HepG2 (cell line): ENCODE measurements at regions not wholly inside any gene's neighbourhood (a gene's known extent, or its start where the extent isn't known, plus 50 kb on each side); places are given as distances from the start of the nearest gene placed in this dataset.

ENCODE experiments used
- ATAC-seq: fragments of 200-7000 bp; cut with Tn5 transposase; 3 replicates; pipeline ENCODE4 v1.9.1; 2020; ENCODE audit warnings: mild to moderate bottlenecking, moderate library complexity
- BruUV-seq: library from RNA; stranded (reverse); fragments of 400-500 nt; replicated peaks from 2 replicates; lab custom pipeline; 2021; lab: Mats Ljungman, UMichigan
- CTCF ChIA-PET: fragments of 300-600 bp; formaldehyde crosslinking; extraction: SDS; loops from one replicate; lab custom pipeline; 2021; ENCODE audit warnings: low total read pairs, inconsistent platforms, low intra/inter-chr PET ratio; lab: Yijun Ruan, JAX
- POLR2A ChIA-PET: fragments of 350-600 bp; sonication (Branson Sonifier 250); formaldehyde crosslinking; loops from one replicate; lab custom pipeline; 2020; ENCODE audit warnings: antibody characterized with exemption, inconsistent platforms; lab: Yijun Ruan, JAX
- DNase-seq: peaks from one replicate; pipeline ENCODE4 v3.0.0-alpha.2; 2015; ENCODE audit warnings: low spot score
- FAIRE-seq: peaks from 3 replicates; lab custom pipeline; 2011; peaks lifted over from hg19 to GRCh38; lab: Jason Lieb, UNC
- H2AFZ ChIP-seq: one replicate; pipeline ENCODE4 v1.6.1; 2011; ENCODE audit warnings: low read length, inconsistent platforms
- H3K27ac ChIP-seq: fragments of 300-600 bp; 3 replicates; pipeline ENCODE4 v1.8.0; 2011; ENCODE audit warnings: mixed run types, mild to moderate bottlenecking, mixed read lengths, low read length, inconsistent platforms; ENCODE audit not compliant: insufficient read depth; ENCODE audit errors: extremely low read length
- H3K27me3 ChIP-seq, 2 experiments: fragments of 200-600 bp in 1 of 2; 2 replicates in 1 of 2; 3 replicates in 1 of 2; pipeline versions ENCODE4 v1.6.0 to v1.8.0; 2011; ENCODE audit warnings: low read length in 2 of 2, mild to moderate bottlenecking in 2 of 2, moderate library complexity in 2 of 2, inconsistent platforms in 1 of 2; ENCODE audit not compliant: insufficient read depth in 2 of 2, control insufficient read depth in 1 of 2
- H3K36me3 ChIP-seq, 2 experiments: fragments of 200-600 bp in 1 of 2; replicated peaks in 1 of 2; 2 replicates in 1 of 2; 3 replicates in 1 of 2; pipeline versions ENCODE4 v1.5.1 to v1.8.0; 2011; ENCODE audit warnings: low read length in 2 of 2, inconsistent platforms in 1 of 2; ENCODE audit not compliant: insufficient read depth in 2 of 2, control insufficient read depth in 1 of 2
- H3K4me1 ChIP-seq: 2 replicates; pipeline ENCODE4 v1.5.1; 2012; ENCODE audit warnings: low read length, inconsistent platforms; ENCODE audit not compliant: insufficient read depth
- H3K4me2 ChIP-seq: 2 replicates; pipeline ENCODE4 v1.6.0; 2011; ENCODE audit warnings: low read depth, low read length, inconsistent platforms
- H3K4me3 ChIP-seq, 3 experiments: fragments of 200-600 bp in 1 of 3; sonication (generic), shearing (Covaris generic) in 1 of 3; replicated peaks in 1 of 3; 2 replicates each; pipeline ENCODE4 v1.5.1; 2011 to 2016; ENCODE audit warnings: low read length in 3 of 3, inconsistent platforms in 2 of 3, low read depth in 2 of 3, mild to moderate bottlenecking in 2 of 3, control low read depth in 1 of 3, mixed read lengths in 1 of 3; ENCODE audit not compliant: insufficient read depth in 1 of 3
- H3K79me2 ChIP-seq: one replicate; pipeline ENCODE4 v1.6.1; 2011; ENCODE audit warnings: low read length, inconsistent platforms; ENCODE audit not compliant: insufficient read depth
- H3K9ac ChIP-seq: 2 replicates; pipeline ENCODE4 v1.6.0; 2011; ENCODE audit warnings: mild to moderate bottlenecking, low read depth, low read length, inconsistent platforms; ENCODE audit not compliant: insufficient read depth
- H3K9me3 ChIP-seq: 2 replicates; pipeline ENCODE4 v1.5.1; 2012; ENCODE audit warnings: mild to moderate bottlenecking, low read length
- H4K20me1 ChIP-seq: 2 replicates; pipeline ENCODE4 v1.6.0; 2011; ENCODE audit warnings: inconsistent platforms, mild to moderate bottlenecking, low read length, moderate library complexity; ENCODE audit not compliant: insufficient read depth
- ATF3 ChIP-seq: sonication (generic); formaldehyde crosslinking; IDR thresholded peaks from 2 replicates; pipeline ENCODE4 v1.4.0; 2020; ENCODE audit warnings: missing genetic modification reagents
- DPF2 ChIP-seq: sonication (generic); formaldehyde crosslinking; IDR thresholded peaks from 2 replicates; pipeline ENCODE4 v1.4.0; 2020; ENCODE audit warnings: mild to moderate bottlenecking, low read depth, missing genetic modification reagents, borderline replicate concordance
- HNRNPK ChIP-seq: fragments of 200-400 bp; formaldehyde crosslinking; IDR thresholded peaks from 2 replicates; pipeline ENCODE4 v1.6.1; 2018; ENCODE audit warnings: low read length, low read depth, moderate library complexity, mild to moderate bottlenecking; ENCODE audit not compliant: poor library complexity, severe bottlenecking
- HOXD1 ChIP-seq: sonication (generic); formaldehyde crosslinking; IDR thresholded peaks from 2 replicates; pipeline ENCODE4 v1.5.0; 2020; ENCODE audit warnings: missing genetic modification reagents
- MTA3 ChIP-seq: sonication (generic); formaldehyde crosslinking; IDR thresholded peaks from 2 replicates; pipeline ENCODE4 v1.4.0; 2020; ENCODE audit warnings: missing genetic modification reagents
- REPIN1 ChIP-seq: sonication (generic); formaldehyde crosslinking; IDR thresholded peaks from 2 replicates; pipeline ENCODE4 v1.8.0; 2022; ENCODE audit warnings: missing genetic modification reagents, low read depth, mild to moderate bottlenecking, borderline replicate concordance
- SALL1 ChIP-seq: sonication (generic); formaldehyde crosslinking; IDR thresholded peaks from 2 replicates; pipeline ENCODE4 v1.8.0; 2022; ENCODE audit warnings: mild to moderate bottlenecking, missing genetic modification reagents
- SETDB1 ChIP-seq: sonication (generic); formaldehyde crosslinking; IDR thresholded peaks from 2 replicates; pipeline ENCODE4 v1.5.1; 2020; ENCODE audit warnings: missing genetic modification reagents, mild to moderate bottlenecking, borderline replicate concordance
- SPEN ChIP-seq: sonication (generic); formaldehyde crosslinking; IDR thresholded peaks from 2 replicates; pipeline ENCODE4 v1.5.1; 2020; ENCODE audit warnings: low read depth, mild to moderate bottlenecking, missing genetic modification reagents
- TSC22D2 ChIP-seq: sonication (generic); formaldehyde crosslinking; IDR thresholded peaks from 2 replicates; pipeline ENCODE4 v1.5.1; 2020; ENCODE audit warnings: missing genetic modification reagents, mild to moderate bottlenecking, borderline replicate concordance
- YEATS2 ChIP-seq: sonication (generic); formaldehyde crosslinking; IDR thresholded peaks from 2 replicates; pipeline ENCODE4 v1.4.0; 2020; ENCODE audit warnings: missing genetic modification reagents, borderline replicate concordance
- ZFP90 ChIP-seq: sonication (generic); formaldehyde crosslinking; IDR thresholded peaks from 2 replicates; pipeline ENCODE4 v1.8.0; 2022; ENCODE audit warnings: missing genetic modification reagents, mild to moderate bottlenecking, inconsistent platforms, borderline replicate concordance
- ZNF143 ChIP-seq: sonication (generic); formaldehyde crosslinking; IDR thresholded peaks from 2 replicates; pipeline ENCODE4 v1.4.0; 2020; ENCODE audit warnings: missing genetic modification reagents
- ZNF382 ChIP-seq: sonication (generic); formaldehyde crosslinking; IDR thresholded peaks from 2 replicates; pipeline ENCODE4 v1.5.0; 2020; ENCODE audit warnings: missing genetic modification reagents, mild to moderate bottlenecking, borderline replicate concordance
- ZNF784 ChIP-seq: sonication (generic); formaldehyde crosslinking; IDR thresholded peaks from 2 replicates; pipeline ENCODE4 v1.5.1; 2020; ENCODE audit warnings: missing genetic modification reagents, mild to moderate bottlenecking, borderline replicate concordance
- ZZZ3 ChIP-seq: sonication (generic); formaldehyde crosslinking; IDR thresholded peaks from 2 replicates; pipeline ENCODE4 v1.4.0; 2020; ENCODE audit warnings: missing genetic modification reagents, mild to moderate bottlenecking, borderline replicate concordance
- WGBS: methylation state at CpG from one replicate; pipeline ENCODE4 v1.1.6; 2017; ENCODE audit warnings: low lambda C conversion rate; 5-methylcytosine and 5-hydroxymethylcytosine counted together
- in situ Hi-C: cut with HindIII; loops from 2 replicates; pipeline ENCODE4 v1.10.0; 2017; ENCODE audit warnings: low pct_unique_long_range_greater_than_20kb; ENCODE audit not compliant: extremely low pct_ligation_motif_present
- intact Hi-C: fragments of 100-400 bp; cut with micrococcal nuclease; formaldehyde crosslinking; loops from one replicate; pipeline ENCODE4 v1.10.0; 2022; ENCODE audit not compliant: unreplicated experiment

GRCh38 chr3:104723000-104723399 lies 643.7 kb upstream of the ALCAM start:
- in situ Hi-C loops = no loop called here
- WGBS = 25% methylated on average over 4 of the region's 4 CpGs
- no peaks in the 10 kb centered on the region for H4K20me1 ChIP-seq
- no peak overlapping the region for H3K4me3 ChIP-seq
- no peak for TF ChIP-seq SALL1 (CRISPR knock-in tag)
- no peak for TF ChIP-seq ATF3 (CRISPR knock-in tag)
- TF ChIP-seq HOXD1 (CRISPR knock-in tag) = no peak
- no peak for TF ChIP-seq HNRNPK
- no peak for TF ChIP-seq TSC22D2
- TF ChIP-seq ZZZ3 (CRISPR knock-in tag) = no peak
- no peak for TF ChIP-seq DPF2
- no peak for TF ChIP-seq ZNF784
- no peak for TF ChIP-seq ZFP90 (CRISPR knock-in tag)
- TF ChIP-seq REPIN1 = no peak
- TF ChIP-seq ZNF143 (CRISPR knock-in tag) = no peak
- TF ChIP-seq YEATS2 (CRISPR knock-in tag) = no peak
- TF ChIP-seq SPEN = no peak
- TF ChIP-seq SETDB1 (CRISPR knock-in tag) = no peak
- TF ChIP-seq ZNF382 (CRISPR knock-in tag) = no peak
- TF ChIP-seq MTA3 (CRISPR knock-in tag) = no peak
- H3K27ac ChIP-seq = no peak overlapping the region
- POLR2A ChIA-PET = no interaction called here
- H3K79me2 ChIP-seq = no peaks in the 10 kb centered on the region
- no peak overlapping the region for H3K9ac ChIP-seq
- no peaks in the 10 kb centered on the region for H3K36me3 ChIP-seq
- H3K4me2 ChIP-seq = no peak overlapping the region
- no peaks in the 10 kb centered on the region for H3K9me3 ChIP-seq
- no peak for FAIRE-seq
- no peak overlapping the region for H2AFZ ChIP-seq
- ATAC-seq = no peak
- no peak for DNase-seq
- CTCF ChIA-PET = no interaction called here
- no peaks in the 10 kb centered on the region for H3K27me3 ChIP-seq
- no TSS peak for BruUV-seq
- no peaks in the 10 kb centered on the region for H3K4me1 ChIP-seq
- intact Hi-C loops = no loop called here
